ENCODE measurements at regions not wholly inside any gene's neighbourhood (a gene's known extent, or its start where the extent isn't known, plus 50 kb on each side); places are given as distances from the start of the nearest gene placed in this dataset.
"Not testable (repeated sequence)": the region's sequence is repeated elsewhere in the genome, so short reads cannot be mapped to it uniquely, and the experiment has no call there.

- H3K27ac ChIP-seq = no peak overlapping the region
- ATAC-seq (ENCODE audit: insufficient number of reproducible peaks, low FRiP score, low read depth) (no peak), DNase-seq (ENCODE audit: low spot score) (no peak)
- H3K27me3 ChIP-seq (replicated peaks; ENCODE audit: insufficient read depth) = no peaks in the 10 kb centered on the region
- H3K36me3 ChIP-seq = no peaks in the 10 kb centered on the region
- H3K4me1 ChIP-seq (ENCODE audit: control insufficient read depth in 1 of 2, low read depth in 2 of 2) = no peaks in the 10 kb centered on the region
- TF ChIP-seq, protein P1, sequence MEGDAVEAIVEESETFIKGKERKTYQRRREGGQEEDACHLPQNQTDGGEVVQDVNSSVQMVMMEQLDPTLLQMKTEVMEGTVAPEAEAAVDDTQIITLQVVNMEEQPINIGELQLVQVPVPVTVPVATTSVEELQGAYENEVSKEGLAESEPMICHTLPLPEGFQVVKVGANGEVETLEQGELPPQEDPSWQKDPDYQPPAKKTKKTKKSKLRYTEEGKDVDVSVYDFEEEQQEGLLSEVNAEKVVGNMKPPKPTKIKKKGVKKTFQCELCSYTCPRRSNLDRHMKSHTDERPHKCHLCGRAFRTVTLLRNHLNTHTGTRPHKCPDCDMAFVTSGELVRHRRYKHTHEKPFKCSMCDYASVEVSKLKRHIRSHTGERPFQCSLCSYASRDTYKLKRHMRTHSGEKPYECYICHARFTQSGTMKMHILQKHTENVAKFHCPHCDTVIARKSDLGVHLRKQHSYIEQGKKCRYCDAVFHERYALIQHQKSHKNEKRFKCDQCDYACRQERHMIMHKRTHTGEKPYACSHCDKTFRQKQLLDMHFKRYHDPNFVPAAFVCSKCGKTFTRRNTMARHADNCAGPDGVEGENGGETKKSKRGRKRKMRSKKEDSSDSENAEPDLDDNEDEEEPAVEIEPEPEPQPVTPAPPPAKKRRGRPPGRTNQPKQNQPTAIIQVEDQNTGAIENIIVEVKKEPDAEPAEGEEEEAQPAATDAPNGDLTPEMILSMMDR (IDR thresholded peaks at IDR 0.05) = no peak
- no peak overlapping the region for H3K4me3 ChIP-seq
- no peaks in the 10 kb centered on the region for H3K9me3 ChIP-seq
Measured at GRCh38 chr7:145350334-145350733, 514.5 kb upstream of the TPK1 start.

GRCh38 chr7:145349452-145349851 is 513.6 kb upstream of the TPK1 start:
- not testable (repeated sequence) for H3K27me3 ChIP-seq (replicated peaks; ENCODE audit: insufficient read depth); ATAC-seq (ENCODE audit: insufficient number of reproducible peaks, low FRiP score, low read depth); H3K9me3 ChIP-seq; H3K27ac ChIP-seq; DNase-seq (ENCODE audit: low spot score); H3K36me3 ChIP-seq; H3K4me3 ChIP-seq; H3K4me1 ChIP-seq (ENCODE audit: control insufficient read depth in 1 of 2, low read depth in 2 of 2)

DNA sequence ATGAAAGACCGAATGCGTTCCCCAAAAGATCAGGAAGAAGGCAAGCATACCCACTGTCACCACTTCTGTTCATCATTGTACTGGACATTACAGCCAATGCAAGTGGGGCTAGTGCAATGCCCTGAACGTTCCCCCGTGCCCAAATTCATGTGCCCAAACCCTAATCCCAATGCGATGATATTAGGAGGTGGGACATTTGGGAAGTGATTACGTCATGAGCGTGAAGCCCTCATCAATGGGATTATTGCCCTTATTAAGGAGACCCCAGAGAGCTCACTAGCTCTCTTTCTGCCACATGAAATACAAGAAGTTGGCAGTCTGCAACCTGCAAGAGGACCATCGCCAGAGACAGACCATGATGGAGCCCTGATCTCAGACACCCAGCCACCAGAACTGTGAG is 511.4 kb upstream of the TPK1 start:
- no peaks in the 10 kb centered on the region for H3K36me3 ChIP-seq
- no peaks in the 10 kb centered on the region for H3K27me3 ChIP-seq (replicated peaks; ENCODE audit: insufficient read depth)
- no peaks in the 10 kb centered on the region for H3K4me1 ChIP-seq (ENCODE audit: control insufficient read depth in 1 of 2, low read depth in 2 of 2)
- TF ChIP-seq, protein P1 (IDR thresholded peaks at IDR 0.05) = no peak
- no peak overlapping the region for H3K4me3 ChIP-seq
- no peak overlapping the region for H3K27ac ChIP-seq
- ATAC-seq (ENCODE audit: insufficient number of reproducible peaks, low FRiP score, low read depth) = no peak
- H3K9me3 ChIP-seq = no peaks in the 10 kb centered on the region
- DNase-seq (ENCODE audit: low spot score) = no peak

DNA sequence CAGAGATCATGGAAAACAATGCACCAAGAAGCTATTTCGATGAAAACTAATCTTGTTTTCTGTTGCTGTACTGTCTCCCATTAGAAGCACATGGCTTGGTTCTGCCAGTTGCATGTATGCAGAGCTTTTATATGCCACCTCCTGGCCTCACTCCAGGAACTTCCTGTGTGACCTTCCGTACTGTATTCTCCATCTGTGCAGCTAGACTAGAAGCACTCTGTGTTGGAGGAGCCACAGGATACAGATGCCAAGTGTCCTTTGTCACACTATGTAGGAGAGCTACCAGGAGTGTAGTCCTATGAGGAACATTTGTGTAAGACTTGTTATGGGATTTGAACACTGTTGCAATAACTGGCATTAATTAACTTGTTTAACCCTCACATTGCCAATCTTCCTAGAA is 503.5 kb upstream of the TPK1 start:
- no peaks in the 10 kb centered on the region for H3K9me3 ChIP-seq
- DNase-seq (ENCODE audit: low spot score) = no peak
- no peaks in the 10 kb centered on the region for H3K36me3 ChIP-seq
- H3K4me3 ChIP-seq = no peak overlapping the region
- TF ChIP-seq, protein P1 (IDR thresholded peaks at IDR 0.05) = no peak
- H3K27me3 ChIP-seq (replicated peaks; ENCODE audit: insufficient read depth) = no peaks in the 10 kb centered on the region
- no peak overlapping the region for H3K27ac ChIP-seq
- no peaks in the 10 kb centered on the region for H3K4me1 ChIP-seq (ENCODE audit: control insufficient read depth in 1 of 2, low read depth in 2 of 2)
- no peak for ATAC-seq (ENCODE audit: insufficient number of reproducible peaks, low FRiP score, low read depth)

DNA sequence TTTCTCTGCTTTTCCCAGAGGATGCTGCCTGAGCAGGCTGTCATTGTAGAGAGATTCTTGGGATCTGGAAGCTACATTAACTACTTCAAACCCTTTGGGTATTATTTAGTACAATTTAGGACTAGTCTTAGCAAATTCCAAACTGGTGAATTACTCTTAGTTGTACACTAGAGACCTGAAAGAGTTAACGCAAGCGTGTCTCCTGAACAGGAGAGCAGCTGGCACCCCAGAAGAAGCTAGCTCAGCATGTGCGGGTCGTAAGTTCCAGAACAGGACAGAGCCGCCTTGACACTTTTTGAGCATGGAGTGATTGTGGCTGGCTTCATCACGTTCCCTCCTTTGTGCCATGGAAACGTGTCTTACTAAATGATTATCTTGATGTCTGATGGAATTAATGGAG is 495.7 kb upstream of the TPK1 start:
- Histone ChIP-seq H3K4me3 (no peak overlapping the region), H3K27ac (no peak overlapping the region), H3K9me3 (no peaks in the 10 kb centered on the region), H3K4me1 (ENCODE audit: control insufficient read depth in 1 of 2, low read depth in 2 of 2) (no peaks in the 10 kb centered on the region), H3K36me3 (no peaks in the 10 kb centered on the region), H3K27me3 (replicated peaks; ENCODE audit: insufficient read depth) (no peaks in the 10 kb centered on the region)
- ATAC-seq (ENCODE audit: insufficient number of reproducible peaks, low FRiP score, low read depth) = no peak
- DNase-seq (ENCODE audit: low spot score) = no peak
- TF ChIP-seq, protein P1 (IDR thresholded peaks at IDR 0.05) = no peak

- Histone ChIP-seq H3K27ac (no peak overlapping the region), H3K9me3 (no peaks in the 10 kb centered on the region), H3K27me3 (replicated peaks; ENCODE audit: insufficient read depth) (no peaks in the 10 kb centered on the region), H3K36me3 (no peaks in the 10 kb centered on the region), H3K4me1 (ENCODE audit: control insufficient read depth in 1 of 2, low read depth in 2 of 2) (no peaks in the 10 kb centered on the region), H3K4me3 (no peak overlapping the region)
- TF ChIP-seq, protein P1 (IDR thresholded peaks at IDR 0.05) = no peak
- DNase-seq (ENCODE audit: low spot score) (no peak), ATAC-seq (ENCODE audit: insufficient number of reproducible peaks, low FRiP score, low read depth) (no peak)
Measured at GRCh38 chr7:145331076-145331475, 495.2 kb upstream of the TPK1 start.

Data from thoracic aorta (tissue), 2 donors.